Endodermal cell (in vitro differentiated cells): ENCODE measurements at regions not wholly inside any gene's neighbourhood (a gene's known extent, or its start where the extent isn't known, plus 50 kb on each side); places are given as distances from the start of the nearest gene placed in this dataset.

Source experiments
- DNase-seq: peaks from one replicate; pipeline ENCODE4 v3.0.0-alpha.2; 2017
- H3K27ac ChIP-seq: 2 replicates; pipeline ENCODE4 v1.5.1; 2013; ENCODE audit warnings: mild to moderate bottlenecking, low read depth, low read length, moderate library complexity
- H3K27me3 ChIP-seq: 2 replicates; pipeline ENCODE4 v1.6.1; 2013; ENCODE audit warnings: mild to moderate bottlenecking, low read length, moderate library complexity; ENCODE audit not compliant: insufficient read depth, control insufficient read depth, poor library complexity, severe bottlenecking
- H3K36me3 ChIP-seq: 2 replicates; pipeline ENCODE4 v1.7.0; 2013; ENCODE audit warnings: mild to moderate bottlenecking, low read length, moderate library complexity; ENCODE audit not compliant: control insufficient read depth, insufficient read depth
- H3K4me1 ChIP-seq: one replicate; pipeline ENCODE4 v1.7.0; 2013; ENCODE audit warnings: low read length; ENCODE audit not compliant: control insufficient read depth, insufficient read depth
- H3K4me3 ChIP-seq: 2 replicates; pipeline ENCODE4 v1.5.1; 2013; ENCODE audit warnings: mild to moderate bottlenecking, low read length, moderate library complexity
- H3K9ac ChIP-seq: 2 replicates; pipeline ENCODE4 v1.6.1; 2013; ENCODE audit warnings: mild to moderate bottlenecking, low read length, moderate library complexity; ENCODE audit not compliant: poor library complexity, severe bottlenecking; ENCODE audit errors: extremely low read depth
- H3K9me3 ChIP-seq: 2 replicates; pipeline ENCODE4 v1.6.1; 2013; ENCODE audit warnings: mild to moderate bottlenecking, low read length, moderate library complexity; ENCODE audit not compliant: control insufficient read depth
- H3K27ac Mint-ChIP-seq: 2 replicates; pipeline ENCODE4 v1.8.0; 2020; ENCODE audit warnings: mixed read lengths
- H3K27me3 Mint-ChIP-seq: 2 replicates; pipeline ENCODE4 v1.8.0; 2021; ENCODE audit warnings: mild to moderate bottlenecking, mixed read lengths; ENCODE audit not compliant: insufficient read depth
- H3K36me3 Mint-ChIP-seq: 2 replicates; pipeline ENCODE4 v1.8.0; 2020; ENCODE audit warnings: low read depth, mixed read lengths
- H3K4me1 Mint-ChIP-seq: 2 replicates; pipeline ENCODE4 v1.8.0; 2020; ENCODE audit warnings: mixed read lengths
- H3K4me3 Mint-ChIP-seq: 2 replicates; pipeline ENCODE4 v1.8.0; 2020; ENCODE audit warnings: mild to moderate bottlenecking, moderate library complexity, mixed read lengths
- H3K9me3 Mint-ChIP-seq: 2 replicates; pipeline ENCODE4 v1.8.0; 2020; ENCODE audit warnings: mild to moderate bottlenecking, mixed read lengths
- CTCF ChIP-seq: fragments of 200-600 bp; sonication (generic); conservative IDR thresholded peaks from 2 replicates; pipeline ENCODE4 v1.5.0; 2021; ENCODE audit warnings: antibody characterized with exemption, mild to moderate bottlenecking
- WGBS, 2 experiments: methylation state at CpG; one replicate each; pipeline versions ENCODE4 v1.1.5 to v1.1.7; 2013; ENCODE audit warnings: missing lambda C conversion rate in 2 of 2, mixed read lengths in 1 of 2; ENCODE audit not compliant: insufficient coverage in 1 of 2, insufficient read length in 1 of 2; 5-methylcytosine and 5-hydroxymethylcytosine counted together

- peaks cover 5% of the 10 kb centered on the region for H3K4me1 Mint-ChIP-seq
- TF ChIP-seq CTCF: no peak
- DNase-seq: no peak
- no peaks in the 10 kb centered on the region for H3K9me3 ChIP-seq
- no peak overlapping the region for H3K27ac ChIP-seq
- no peaks in the 10 kb centered on the region for H3K36me3 ChIP-seq
- no peaks in the 10 kb centered on the region for H3K4me1 ChIP-seq
- H3K4me3 ChIP-seq: no peak overlapping the region
- no peak overlapping the region for H3K9ac ChIP-seq
- H3K9me3 Mint-ChIP-seq: no peaks in the 10 kb centered on the region
- no peak overlapping the region for H3K27ac Mint-ChIP-seq
- 88 to 97% methylated on average over 2 of the region's 2 CpGs for WGBS, 2 experiments
- no peaks in the 10 kb centered on the region for H3K36me3 Mint-ChIP-seq
- H3K27me3 ChIP-seq: no peaks in the 10 kb centered on the region
- H3K27me3 Mint-ChIP-seq: no peaks in the 10 kb centered on the region
- no peak overlapping the region for H3K4me3 Mint-ChIP-seq
These were observed 161.4 kb upstream of the KCNJ16 start for GRCh38 chr17:69913616-69914015.

GRCh38 chr17:69914520-69914919 lies 160.5 kb upstream of the KCNJ16 start:
- no peaks in the 10 kb centered on the region for H3K27me3 ChIP-seq
- Mint-ChIP-seq H3K4me1 (no peaks in the 10 kb centered on the region), H3K27me3 (no peaks in the 10 kb centered on the region), H3K36me3 (no peaks in the 10 kb centered on the region), H3K27ac (no peak overlapping the region), H3K4me3 (no peak overlapping the region), H3K9me3 (peaks cover 2% of the 10 kb centered on the region)
- H3K4me3 ChIP-seq: no peak overlapping the region
- no peak overlapping the region for H3K9ac ChIP-seq
- H3K9me3 ChIP-seq: peaks cover 3% of the 10 kb centered on the region
- no peak overlapping the region for H3K27ac ChIP-seq
- no peak for DNase-seq
- no peak for TF ChIP-seq CTCF
- 92 to 100% methylated on average over 1 of the region's 1 CpG for WGBS, 2 experiments
- no peaks in the 10 kb centered on the region for H3K36me3 ChIP-seq
- H3K4me1 ChIP-seq: no peaks in the 10 kb centered on the region

- Histone ChIP-seq H3K4me1 (no peaks in the 10 kb centered on the region), H3K27me3 (no peaks in the 10 kb centered on the region), H3K27ac (no peak overlapping the region), H3K9ac (no peak overlapping the region), H3K9me3 (peaks cover 8% of the 10 kb centered on the region), H3K4me3 (no peak overlapping the region), H3K36me3 (no peaks in the 10 kb centered on the region)
- no peak overlapping the region for H3K27ac Mint-ChIP-seq
- WGBS, 2 experiments: 83 to 89% methylated on average over 1 to 2 of the region's 2 CpGs
- no peaks in the 10 kb centered on the region for H3K36me3 Mint-ChIP-seq
- H3K4me3 Mint-ChIP-seq: no peak overlapping the region
- H3K4me1 Mint-ChIP-seq: no peaks in the 10 kb centered on the region
- peaks cover 9% of the 10 kb centered on the region for H3K9me3 Mint-ChIP-seq
- DNase-seq: no peak
- no peaks in the 10 kb centered on the region for H3K27me3 Mint-ChIP-seq
- no peak for TF ChIP-seq CTCF
These were observed 158.3 kb upstream of the KCNJ16 start for GRCh38 chr17:69916761-69917160.
